B cell (primary cell): ENCODE measurements at regions not wholly inside any gene's neighbourhood (a gene's known extent, or its start where the extent isn't known, plus 50 kb on each side); places are given as distances from the start of the nearest gene placed in this dataset.

Experiments used
- ATAC-seq: fragments of 200-7000 bp; cut with Tn5 transposase; one replicate; pipeline ENCODE4 v1.10.0; 2021; ENCODE audit warnings: low read depth, mild to moderate bottlenecking, moderate number of reproducible peaks, moderate library complexity
- CTCF ChIA-PET: fragments of 350-600 bp; sonication (Branson Sonifier 250); formaldehyde crosslinking; loops from one replicate; lab custom pipeline; 2021; ENCODE audit warnings: antibody characterized with exemption, inconsistent platforms; lab: Charles Lee
- POLR2A ChIA-PET: fragments of 350-600 bp; sonication (Branson Sonifier 250); formaldehyde crosslinking; loops from one replicate; lab custom pipeline; 2021; ENCODE audit warnings: antibody characterized with exemption; lab: Charles Lee
- DNase-seq: peaks from one replicate; pipeline ENCODE4 v3.0.0; 2013
- H2AFZ ChIP-seq: 2 replicates; pipeline ENCODE4 v1.6.1; 2012; ENCODE audit warnings: mild to moderate bottlenecking, low read depth, low read length; ENCODE audit not compliant: insufficient read depth, poor library complexity, severe bottlenecking
- H3K27ac ChIP-seq, 2 donors: 1 replicate in 1 of 2; 2 replicates in 1 of 2; pipeline ENCODE4 v1.5.1; 2012 to 2013; ENCODE audit warnings: low read length in 2 of 2, mild to moderate bottlenecking in 2 of 2, moderate library complexity in 1 of 2
- H3K27me3 ChIP-seq, 4 experiments: fragments of 200-600 bp in 1 of 4; sonication (generic) in 1 of 4; replicated peaks in 1 of 4; 1 replicate in 2 of 4; 2 replicates in 2 of 4; pipeline versions ENCODE4 v1.6.1 to v1.7.0; 2013 to 2016; ENCODE audit warnings: low read length in 3 of 4, mild to moderate bottlenecking in 2 of 4, mixed read lengths in 1 of 4, moderate library complexity in 1 of 4; ENCODE audit not compliant: insufficient read depth in 4 of 4, control insufficient read depth in 3 of 4; ENCODE audit errors: control extremely low read depth in 1 of 4
- H3K36me3 ChIP-seq, 2 experiments: replicated peaks in 1 of 2; 1 replicate in 1 of 2; 2 replicates in 1 of 2; pipeline versions ENCODE4 v1.6.1 to v1.7.1; 2013; ENCODE audit warnings: low read length in 1 of 2; ENCODE audit not compliant: insufficient read depth in 2 of 2, control insufficient read depth in 1 of 2; ENCODE audit errors: control extremely low read depth in 1 of 2, extremely low read depth in 1 of 2
- H3K4me1 ChIP-seq, 2 donors: fragments of 200-600 bp in 1 of 2; sonication (generic) in 1 of 2; 1 replicate in 1 of 2; 2 replicates in 1 of 2; pipeline versions ENCODE4 v1.5.1 to v1.6.1; 2013 to 2017; ENCODE audit warnings: low read length in 2 of 2; ENCODE audit not compliant: control insufficient read depth in 2 of 2, insufficient read depth in 2 of 2
- H3K4me2 ChIP-seq: replicated peaks from 2 replicates; pipeline ENCODE3; 2012; ENCODE audit warnings: mild to moderate bottlenecking, low read depth, low read length; ENCODE audit not compliant: poor library complexity, severe bottlenecking
- H3K4me3 ChIP-seq, 5 experiments: fragments of 200-600 bp in 1 of 5; sonication (generic) in 1 of 5; 1 replicate in 3 of 5; 2 replicates in 2 of 5; pipeline versions ENCODE4 v1.5.1 to v1.7.0; 2011 to 2016; ENCODE audit warnings: low read length in 4 of 5, mild to moderate bottlenecking in 4 of 5, low read depth in 2 of 5, control low read depth in 1 of 5, moderate library complexity in 1 of 5; ENCODE audit not compliant: insufficient read depth in 1 of 5; ENCODE audit errors: control extremely low read depth in 1 of 5, extremely low read depth in 1 of 5
- H3K79me2 ChIP-seq: fragments of 200-600 bp; sonication (generic); one replicate; pipeline ENCODE4 v1.6.0; 2016; ENCODE audit warnings: low read length; ENCODE audit not compliant: control insufficient read depth, insufficient read depth
- H3K9ac ChIP-seq: fragments of 200-600 bp; sonication (generic); 2 replicates; pipeline ENCODE4 v1.6.1; 2017; ENCODE audit warnings: mild to moderate bottlenecking, low read length, moderate library complexity
- H3K9me3 ChIP-seq, 3 donors: one replicate each; pipeline versions ENCODE4 v1.6.1 to v1.7.1; 2013; ENCODE audit warnings: low read length in 2 of 3; ENCODE audit not compliant: control insufficient read depth in 2 of 3, insufficient read depth in 1 of 3; ENCODE audit errors: control extremely low read depth in 1 of 3
- H4K20me1 ChIP-seq: 2 replicates; pipeline ENCODE4 v1.6.0; 2012; ENCODE audit warnings: mild to moderate bottlenecking, low read length; ENCODE audit not compliant: insufficient read depth, control insufficient read depth, poor library complexity, severe bottlenecking
- H3K27ac Mint-ChIP-seq: one replicate; pipeline ENCODE4 v1.8.0; 2021; ENCODE audit warnings: mixed read lengths
- H3K27me3 Mint-ChIP-seq: one replicate; pipeline ENCODE4 v1.8.0; 2021; ENCODE audit warnings: mixed read lengths
- H3K4me1 Mint-ChIP-seq: one replicate; pipeline ENCODE4 v1.8.0; 2021; ENCODE audit warnings: mixed read lengths
- H3K4me3 Mint-ChIP-seq: one replicate; pipeline ENCODE4 v1.8.0; 2021; ENCODE audit warnings: mixed read lengths
- H3K9me3 Mint-ChIP-seq: one replicate; pipeline ENCODE4 v1.8.0; 2022; ENCODE audit warnings: mixed read lengths; ENCODE audit not compliant: insufficient read depth
- CTCF ChIP-seq: fragments of 200-600 bp; IDR thresholded peaks from one replicate; pipeline ENCODE4 v1.8.0; 2022; ENCODE audit warnings: antibody characterized with exemption, mild to moderate bottlenecking
- EZH2 ChIP-seq: IDR thresholded peaks from 2 replicates; pipeline ENCODE4 v1.6.1; 2012; ENCODE audit warnings: borderline replicate concordance, low read depth, mild to moderate bottlenecking, moderate library complexity, low read length; ENCODE audit not compliant: insufficient read depth, poor library complexity, severe bottlenecking
- WGBS: methylation state at CpG from one replicate; pipeline ENCODE4 v1.1.5; 2013; ENCODE audit warnings: missing lambda C conversion rate; ENCODE audit not compliant: insufficient coverage; 5-methylcytosine and 5-hydroxymethylcytosine counted together
- intact Hi-C: fragments of 100-400 bp; cut with micrococcal nuclease; formaldehyde crosslinking; loops from one replicate; pipeline ENCODE4 v1.10.0; 2022

GRCh38 chr10:52446391-52446790, 132.3 kb downstream of the DKK1 start:
- DNase-seq, result no peak
- Mint-ChIP-seq H3K27me3 (no peaks in the 10 kb centered on the region), H3K9me3 (no peaks in the 10 kb centered on the region), H3K27ac (no peak overlapping the region), H3K4me3 (no peak overlapping the region), H3K4me1 (no peaks in the 10 kb centered on the region)
- WGBS, result no CpG with 5 or more reads among the region's 5 CpGs
- Histone ChIP-seq H3K9ac (no peak overlapping the region), H3K27ac (no peak overlapping the region), H4K20me1 (no peaks in the 10 kb centered on the region), H3K36me3 (no peaks in the 10 kb centered on the region), H3K9me3 (no peaks in the 10 kb centered on the region), H3K27me3 (no peaks in the 10 kb centered on the region), H2AFZ (no peak overlapping the region), H3K4me3 (no peak overlapping the region), H3K4me1 (no peaks in the 10 kb centered on the region), H3K4me2 (no peak overlapping the region), H3K79me2 (no peaks in the 10 kb centered on the region)
- ChIA-PET POLR2A (no interaction called here), CTCF (no interaction called here)
- ATAC-seq, result no peak
- TF ChIP-seq CTCF, result no peak
- TF ChIP-seq EZH2, result no peak
- intact Hi-C loops, result no loop called here

DNA sequence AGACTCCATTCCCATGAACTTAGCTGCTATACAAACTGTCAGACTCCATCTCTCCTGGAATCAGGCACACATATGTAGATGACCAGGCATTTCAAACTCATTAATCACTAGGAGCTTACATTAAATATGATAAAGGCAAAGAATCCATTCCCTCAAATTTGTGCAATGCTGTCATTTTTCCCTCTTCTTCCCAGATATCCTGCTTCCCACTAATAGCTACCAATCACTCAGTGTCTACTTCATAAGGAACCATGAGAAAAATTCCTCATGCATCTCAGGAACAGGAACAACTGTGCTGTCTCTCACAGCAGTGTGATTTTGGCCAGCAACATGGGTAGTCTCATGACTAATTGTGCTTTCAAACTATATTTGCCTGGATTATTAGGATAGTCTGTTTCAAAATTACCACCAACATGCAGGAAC, 133.9 kb downstream of the DKK1 start:
- POLR2A ChIA-PET, result no interaction called here

More for the DNA sequence above, 133.9 kb downstream of the DKK1 start:
- no peaks in the 10 kb centered on the region for H3K79me2 ChIP-seq
- H3K4me1 Mint-ChIP-seq, result no peaks in the 10 kb centered on the region
- H3K4me3 ChIP-seq, result no peak overlapping the region
- DNase-seq, result no peak
- H3K9me3 Mint-ChIP-seq, result no peaks in the 10 kb centered on the region
- ATAC-seq, result no peak
- H3K4me1 ChIP-seq, result no peaks in the 10 kb centered on the region
- H3K4me3 Mint-ChIP-seq, result no peak overlapping the region
- no peak overlapping the region for H3K27ac Mint-ChIP-seq
- H3K4me2 ChIP-seq, result no peak overlapping the region
- H3K27me3 ChIP-seq, result no peaks in the 10 kb centered on the region
- H2AFZ ChIP-seq, result no peak overlapping the region
- no peak for TF ChIP-seq CTCF
- no peak for TF ChIP-seq EZH2
- CTCF ChIA-PET, result no interaction called here
- H4K20me1 ChIP-seq, result no peaks in the 10 kb centered on the region
- no peak overlapping the region for H3K9ac ChIP-seq
- no peaks in the 10 kb centered on the region for H3K27me3 Mint-ChIP-seq
- H3K36me3 ChIP-seq, result no peaks in the 10 kb centered on the region
- H3K27ac ChIP-seq, result no peak overlapping the region
- intact Hi-C loops, result no loop called here
- H3K9me3 ChIP-seq, result no peaks in the 10 kb centered on the region
